Activated T-helper 1 cell treated with Interleukin-2 at 50 U/mL for 16 hours (primary cell): ENCODE measurements at regions not wholly inside any gene's neighbourhood (a gene's known extent, or its start where the extent isn't known, plus 50 kb on each side); places are given as distances from the start of the nearest gene placed in this dataset.

Source experiments
- DNase-seq: peaks from one replicate; pipeline ENCODE4 v3.0.0-alpha.2; 2020; ENCODE audit warnings: low read depth

GRCh38 chr1:4273243-4273642, 373.2 kb upstream of the C1orf174 start:
- DNase-seq = no peak

- DNase-seq = no peak
Observed at GRCh38 chr1:4273747-4274146, 373.7 kb upstream of the C1orf174 start.

GRCh38 chr1:4275083-4275482, 375.0 kb upstream of the C1orf174 start:
- no peak for DNase-seq

- DNase-seq = no peak
Observed at GRCh38 chr1:4276238-4276637, 376.2 kb upstream of the C1orf174 start.

- DNase-seq = no peak
Observed at GRCh38 chr1:4277598-4277997, 376.8 kb upstream of the AJAP1 start.

GRCh38 chr1:4284976-4285375, 369.4 kb upstream of the AJAP1 start:
- DNase-seq = no peak

GRCh38 chr1:4292861-4293260, 361.5 kb upstream of the AJAP1 start:
- no peak for DNase-seq

GRCh38 chr1:4298361-4299083, 355.9 kb upstream of the AJAP1 start:
- no peak for DNase-seq

GRCh38 chr1:4301007-4301406, 353.4 kb upstream of the AJAP1 start:
- DNase-seq = no peak

- DNase-seq = no peak
Observed at GRCh38 chr1:4303303-4303702, 351.1 kb upstream of the AJAP1 start.

- no peak for DNase-seq
Observed at GRCh38 chr1:4305526-4306301, 348.7 kb upstream of the AJAP1 start.

GRCh38 chr1:4306559-4307467, 347.6 kb upstream of the AJAP1 start:
- DNase-seq = no peak

- no peak for DNase-seq
Observed at GRCh38 chr1:4307468-4307845, 347.0 kb upstream of the AJAP1 start.

- DNase-seq = no peak
Observed at GRCh38 chr1:4307911-4308545, 346.4 kb upstream of the AJAP1 start.

GRCh38 chr1:4308806-4309205, 345.6 kb upstream of the AJAP1 start:
- DNase-seq = no peak

- no peak for DNase-seq
Observed at GRCh38 chr1:4309676-4310320, 344.6 kb upstream of the AJAP1 start.

GRCh38 chr1:4310396-4310923, 343.9 kb upstream of the AJAP1 start:
- DNase-seq = no peak

GRCh38 chr1:4312024-4312423, 342.4 kb upstream of the AJAP1 start:
- no peak for DNase-seq

GRCh38 chr1:4315202-4315601, 339.2 kb upstream of the AJAP1 start:
- DNase-seq = no peak

- DNase-seq = no peak
Observed at GRCh38 chr1:4317207-4317606, 337.2 kb upstream of the AJAP1 start.

GRCh38 chr1:4318720-4319119, 335.7 kb upstream of the AJAP1 start:
- DNase-seq = no peak
